NCI-H2029 (cell line): ENCODE measurements at regions not wholly inside any gene's neighbourhood (a gene's known extent, or its start where the extent isn't known, plus 50 kb on each side); places are given as distances from the start of the nearest gene placed in this dataset.

Experiments used
- DNase-seq: peaks from one replicate; lab custom pipeline; 2025; lab: John Stamatoyannopoulos, UW

- DNase-seq: no peak
These were observed 663.9 kb downstream of the POM121L12 start for GRCh38 chr7:53699215-53699837.

DNA sequence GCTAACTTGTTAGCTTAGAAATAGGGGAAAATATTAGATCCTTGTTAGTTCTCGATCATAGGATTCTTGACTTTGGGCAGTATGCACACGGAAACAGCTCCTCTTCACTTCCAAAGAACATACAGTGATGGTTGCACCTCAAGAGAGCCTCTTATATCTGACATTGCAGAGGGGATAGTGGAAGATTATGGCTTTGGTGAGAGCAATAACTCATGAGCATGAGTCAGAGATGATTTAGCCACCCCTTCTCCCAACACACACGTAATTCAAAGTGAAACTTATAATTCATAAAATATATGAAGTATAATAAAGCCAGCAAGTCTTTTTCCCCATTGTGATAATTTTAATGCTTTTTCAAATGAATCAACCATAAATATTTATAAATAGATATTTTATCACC, 683.7 kb downstream of the POM121L12 start:
- DNase-seq: no peak

DNA sequence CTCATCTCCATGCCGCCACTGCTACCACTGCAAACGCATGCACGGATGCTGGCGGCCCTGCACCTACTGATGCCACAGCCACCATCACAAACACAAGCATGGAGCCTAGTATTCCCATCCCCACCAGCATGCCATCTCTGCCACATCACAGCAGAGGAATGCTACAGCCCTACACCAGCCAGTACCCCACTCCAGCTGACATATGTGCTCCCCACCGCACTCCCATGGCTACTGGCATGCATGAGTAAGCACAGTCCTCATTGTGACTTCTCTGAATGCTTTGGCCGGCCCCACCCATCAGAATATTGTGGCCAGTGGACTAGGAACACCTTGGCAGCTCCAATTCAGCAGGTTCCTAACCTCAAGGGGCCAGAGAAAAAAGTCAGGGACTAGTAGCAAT, 705.5 kb downstream of the POM121L12 start:
- DNase-seq: no peak

GRCh38 chr7:53743697-53744402, 708.4 kb downstream of the POM121L12 start:
- no peak for DNase-seq

DNA sequence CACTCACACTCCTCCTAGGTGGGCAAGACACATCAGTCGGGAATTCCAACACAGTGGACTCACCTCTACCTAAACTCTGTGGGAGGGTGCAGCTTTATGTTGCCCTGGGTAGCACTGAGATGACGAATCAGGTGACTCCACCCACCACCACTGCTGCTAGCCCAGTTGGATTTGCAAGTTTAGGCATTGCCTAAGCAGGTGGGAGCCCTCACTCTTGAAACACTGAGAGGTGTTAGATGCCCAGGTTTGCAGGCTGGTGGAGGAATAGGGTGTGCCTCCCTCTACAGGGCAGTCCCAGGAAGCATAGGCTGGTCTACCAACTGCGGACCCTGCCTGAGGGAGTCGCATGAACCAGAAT, 708.9 kb downstream of the POM121L12 start:
- no peak for DNase-seq

- DNase-seq: no peak
These were observed 721.5 kb downstream of the POM121L12 start for GRCh38 chr7:53756946-53757345.

DNA sequence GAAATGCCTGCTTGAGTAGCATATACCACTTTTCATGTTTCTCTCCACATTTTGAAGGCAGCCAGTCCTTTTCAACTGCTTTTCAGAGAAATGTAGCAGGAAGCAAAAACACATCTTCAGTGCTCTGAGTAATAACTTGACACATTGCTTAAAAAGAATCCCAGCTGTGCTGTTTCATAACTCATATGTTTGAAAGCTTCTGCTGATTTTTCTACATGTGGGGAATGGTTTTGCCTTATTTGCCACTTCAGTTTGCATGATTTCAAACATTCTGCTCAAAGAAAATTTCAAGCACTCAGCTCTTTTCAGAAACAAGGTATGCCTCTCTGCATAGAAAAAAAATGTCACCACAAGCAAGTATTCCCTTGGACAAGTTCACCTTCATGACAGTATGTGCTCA, 732.8 kb downstream of the POM121L12 start:
- no peak for DNase-seq

DNA sequence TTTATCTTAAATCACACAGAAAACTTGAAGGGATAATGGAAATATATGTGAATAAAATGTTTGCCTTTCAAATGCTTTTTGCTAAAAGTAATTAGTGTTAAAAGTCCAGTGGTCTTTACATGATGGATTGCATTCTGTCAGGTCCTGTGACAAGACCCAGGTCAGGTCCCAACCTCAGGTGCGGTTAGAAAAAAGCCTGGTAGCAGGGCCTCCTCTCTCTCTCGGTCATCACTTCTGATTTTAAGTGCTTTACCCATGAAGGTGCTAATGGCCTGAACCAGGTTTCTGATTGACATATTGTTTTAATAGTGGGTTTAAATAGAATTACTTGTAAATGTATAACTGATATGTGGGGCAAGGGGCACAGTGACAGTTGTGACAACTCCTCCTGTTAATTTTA, 736.3 kb downstream of the POM121L12 start:
- DNase-seq: no peak

GRCh38 chr7:53776323-53776722, 740.9 kb downstream of the POM121L12 start:
- no peak for DNase-seq

DNA sequence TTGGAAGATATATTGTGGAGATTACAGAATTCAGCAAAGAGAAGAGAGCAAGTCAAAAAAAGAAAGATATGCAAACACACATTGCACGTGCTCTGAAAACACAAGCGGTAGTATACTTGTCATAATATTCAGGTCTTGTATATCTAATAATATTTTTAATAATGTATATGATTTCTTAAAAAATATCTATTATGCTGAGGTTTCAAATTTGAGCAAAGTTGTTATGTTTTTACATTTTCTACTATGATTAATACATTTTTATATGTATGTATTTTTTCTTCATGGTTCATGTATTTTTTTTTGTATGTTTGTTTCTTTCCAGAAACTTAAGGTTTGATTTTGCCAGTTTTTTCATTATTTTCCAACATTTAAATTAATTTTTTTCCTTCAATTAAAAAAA, 752.4 kb upstream of the VSTM2A start:
- DNase-seq: no peak

- DNase-seq: no peak
These were observed 747.4 kb upstream of the VSTM2A start for GRCh38 chr7:53794816-53795215.

- no peak for DNase-seq
These were observed 741.4 kb upstream of the VSTM2A start for GRCh38 chr7:53800746-53801145.

- DNase-seq: no peak
These were observed 736.1 kb upstream of the VSTM2A start for GRCh38 chr7:53806119-53806518.

- DNase-seq: no peak
These were observed 730.6 kb upstream of the VSTM2A start for GRCh38 chr7:53811555-53812079.

GRCh38 chr7:53812135-53812534, 730.0 kb upstream of the VSTM2A start:
- no peak for DNase-seq

DNA sequence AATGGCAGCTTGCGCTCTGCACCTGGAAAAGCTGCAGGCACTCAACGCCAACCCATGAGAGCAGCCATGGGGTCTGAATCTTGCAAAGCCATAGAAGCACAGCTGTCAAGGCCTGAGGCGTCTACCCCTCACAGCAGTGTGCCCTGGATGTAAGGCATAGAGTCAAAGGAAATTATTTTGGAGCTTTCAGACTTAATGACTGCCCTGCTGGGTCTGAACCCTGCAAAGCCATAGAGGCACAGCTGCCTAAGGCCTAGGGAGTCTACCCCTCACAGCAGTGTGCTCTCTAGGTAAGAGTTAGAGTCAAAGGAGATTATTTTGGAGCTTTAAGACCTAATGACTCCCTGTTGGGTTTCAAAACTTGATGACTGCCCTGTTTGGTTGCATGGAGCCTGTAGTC, 706.9 kb upstream of the VSTM2A start:
- DNase-seq: no peak

- DNase-seq: no peak
These were observed 664.5 kb upstream of the VSTM2A start for GRCh38 chr7:53877688-53878087.

DNA sequence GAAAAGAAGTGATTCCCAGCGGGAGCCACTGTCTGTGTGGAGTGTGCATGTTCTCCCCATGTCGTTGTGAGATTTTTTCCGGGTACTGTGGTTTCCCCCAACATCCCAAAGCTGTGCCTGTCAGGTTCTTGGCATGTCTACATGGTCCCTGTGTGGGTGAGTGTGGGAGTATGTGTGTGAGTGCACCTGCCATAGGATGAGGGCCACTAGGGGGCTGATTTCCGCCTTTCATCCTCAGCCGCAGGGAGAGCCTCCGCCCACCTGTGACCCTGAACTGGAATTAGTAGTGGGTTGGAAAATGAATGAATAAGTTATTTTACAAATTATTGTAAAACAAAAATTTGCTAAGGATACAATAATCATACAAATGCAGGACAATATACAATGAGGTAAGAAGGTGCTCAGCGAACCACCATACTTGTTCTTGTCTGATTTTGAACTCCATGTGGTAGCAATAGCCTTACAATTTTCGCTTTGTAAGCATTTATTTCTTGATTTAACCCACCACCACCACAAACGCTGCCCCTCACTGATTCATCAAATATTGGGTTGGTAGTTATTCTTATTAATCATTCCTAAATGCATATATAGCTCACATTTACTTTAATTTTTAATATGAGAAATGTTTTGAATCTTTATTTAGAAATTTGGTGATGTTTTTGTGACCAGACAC, 641.2 kb upstream of the VSTM2A start:
- DNase-seq: no peak

DNA sequence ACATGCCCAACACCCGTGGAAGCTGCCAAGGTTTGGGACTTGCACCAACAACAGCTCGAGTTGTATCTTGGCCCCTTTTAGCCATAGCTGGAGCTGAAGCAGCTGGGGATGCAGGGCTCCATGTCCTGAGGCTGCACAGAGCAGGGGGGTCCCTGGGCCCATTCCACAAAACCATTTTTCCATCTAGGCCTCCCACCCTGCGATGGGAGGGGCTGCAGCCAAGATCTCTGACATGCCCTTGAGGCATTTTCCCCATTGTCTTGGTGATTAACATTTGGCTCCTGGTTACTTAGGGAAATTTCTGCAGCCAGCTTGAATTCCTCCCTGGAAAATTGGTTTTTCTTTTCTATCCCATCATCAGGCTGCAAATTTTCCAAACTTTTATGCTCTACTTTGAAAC, 637.8 kb upstream of the VSTM2A start:
- DNase-seq: no peak

DNA sequence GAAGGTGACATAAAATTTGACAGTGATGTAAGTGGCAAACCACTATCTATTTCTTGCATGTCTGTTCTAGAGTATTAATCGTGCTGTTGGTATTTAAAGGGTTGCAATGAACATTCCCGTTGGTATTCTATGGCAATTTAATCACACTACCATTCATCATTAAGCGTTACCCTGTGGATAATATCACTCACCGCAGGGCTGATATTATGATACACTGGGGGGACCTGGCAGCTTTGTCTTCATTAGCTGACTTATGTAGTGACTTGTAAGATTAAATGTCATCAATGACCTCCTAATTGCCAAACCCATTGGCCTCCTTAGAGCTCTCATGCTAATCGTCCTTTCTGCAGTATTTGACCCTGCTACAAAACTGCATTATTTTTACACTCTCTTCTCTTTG, 624.5 kb upstream of the VSTM2A start:
- no peak for DNase-seq

DNA sequence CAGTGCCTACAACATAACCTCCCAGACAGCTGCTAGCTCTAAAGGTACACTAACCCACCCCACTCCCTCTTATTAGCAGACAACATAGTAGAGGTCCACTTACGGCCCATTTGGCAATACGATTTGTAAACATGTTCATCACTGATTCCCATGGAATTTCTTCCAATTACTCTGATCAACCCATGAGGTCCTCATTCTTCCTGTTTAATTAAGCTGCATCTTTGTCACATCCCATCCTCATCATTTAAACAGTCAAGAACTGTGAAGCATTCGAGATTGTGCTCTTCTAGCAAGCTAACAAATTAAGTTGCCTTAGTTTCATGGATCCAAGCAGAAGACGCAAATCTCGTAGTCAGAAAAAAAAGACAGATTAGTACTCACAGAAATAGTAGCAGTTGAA, 622.2 kb upstream of the VSTM2A start:
- no peak for DNase-seq

- no peak for DNase-seq
These were observed 601.7 kb upstream of the VSTM2A start for GRCh38 chr7:53940483-53940882.

DNA sequence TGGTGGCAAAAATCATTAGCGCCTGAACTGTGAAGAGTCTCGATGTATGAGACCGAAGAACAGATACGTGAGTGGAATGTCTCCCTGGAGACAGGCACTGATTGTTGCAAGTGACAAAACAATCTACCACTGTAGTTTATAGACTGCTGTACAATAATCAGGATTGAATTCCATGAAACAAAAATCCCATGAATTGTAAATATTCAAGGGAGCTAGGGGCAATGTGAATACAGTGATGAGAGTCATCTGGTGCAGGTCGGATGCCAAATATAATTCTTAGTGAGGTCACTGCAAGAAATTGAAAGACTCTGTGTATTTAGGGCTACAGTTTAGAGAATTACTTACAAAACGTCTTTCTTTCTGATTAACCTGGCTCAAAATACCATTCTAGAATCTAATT, 594.4 kb upstream of the VSTM2A start:
- no peak for DNase-seq
